ENCODE measurements at regions not wholly inside any gene's neighbourhood (a gene's known extent, or its start where the extent isn't known, plus 50 kb on each side); places are given as distances from the start of the nearest gene placed in this dataset.
A peak's percentile ranks its signal among the peaks of the same experiment; 100 is the strongest.

GRCh38 chrX:40852586-40852985 lies 117.2 kb upstream of the MED14 start:
- H3K27ac ChIP-seq = no peak overlapping the region
- no peak overlapping the region for H3K4me2 ChIP-seq
- no peak overlapping the region for H3K4me3 ChIP-seq
- no peak for ATAC-seq
- DNase-seq (ENCODE audit: low read depth in 1 of 2, low spot score in 1 of 2) = no peak
- no peak for FAIRE-seq
- CTCF ChIA-PET = interaction anchor here (0.5 to 1.0 kb wide), 3 partner anchors 27 to 263 kb away, joined by 3 to 4 read pairs (median 3); no protein-coding TSS in a partner anchor
- H3K9me3 ChIP-seq = no peaks in the 10 kb centered on the region
- H3K4me1 ChIP-seq = no peaks in the 10 kb centered on the region
- TF ChIP-seq CBX2 (IDR thresholded peaks at IDR 0.05; ENCODE audit: borderline replicate concordance, low read depth) (no peak), HDAC2 (IDR thresholded peaks at IDR 0.05) (no peak), EHF (CRISPR knock-in tag; IDR thresholded peaks at IDR 0.05) (no peak), FOXS1 (CRISPR knock-in tag; IDR thresholded peaks at IDR 0.05) (no peak)
- POLR2A ChIA-PET = no interaction called here

DNA sequence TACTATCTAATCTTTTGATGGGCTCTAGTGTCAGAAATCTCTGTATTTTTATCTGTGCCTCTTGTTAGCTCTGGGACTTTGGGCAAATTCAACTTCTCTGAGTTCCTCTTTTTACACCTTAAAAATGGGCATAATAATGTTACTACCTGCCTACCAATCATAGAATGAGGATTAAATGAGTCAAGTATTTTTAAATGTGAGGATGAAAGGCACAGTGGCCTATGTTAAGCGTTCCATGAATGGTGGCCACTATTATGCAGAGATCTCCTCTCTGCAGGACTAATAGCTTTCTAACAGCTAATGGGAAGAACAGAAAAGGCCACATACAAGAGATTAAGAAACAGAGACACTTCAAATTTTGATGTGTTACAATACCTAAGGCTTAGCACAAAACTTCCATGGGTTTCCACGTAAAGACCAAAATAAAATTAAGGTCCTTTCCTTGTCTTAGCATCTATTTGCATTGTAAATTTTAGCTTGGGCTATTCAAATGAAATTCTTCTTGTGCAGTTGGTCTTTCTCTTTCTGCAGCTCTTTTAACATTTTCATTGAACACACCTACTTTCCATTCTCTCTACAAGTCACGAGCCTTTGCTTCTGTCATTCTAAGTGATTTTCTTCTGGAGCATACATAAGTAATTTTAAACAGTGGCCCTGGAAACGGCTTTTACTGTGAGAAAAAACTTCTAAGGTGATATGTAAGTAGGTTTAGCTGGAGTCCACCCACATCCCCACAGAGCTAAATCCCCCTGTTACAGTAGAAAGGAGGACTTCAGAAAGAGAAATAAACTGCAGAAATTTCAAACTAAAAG lies 117.9 kb upstream of the MED14 start:
- H3K27ac ChIP-seq = no peak overlapping the region
- POLR2A ChIA-PET = no interaction called here
- no peaks in the 10 kb centered on the region for H3K9me3 ChIP-seq
- CTCF ChIA-PET = interaction anchor here (0.5 to 1.0 kb wide), 4 partner anchors 26 to 262 kb away, joined by 3 to 4 read pairs (median 3); no protein-coding TSS in a partner anchor
- TF ChIP-seq EHMT2 (IDR thresholded peaks at IDR 0.05; ENCODE audit: low read depth) (no peak), KDM1A (IDR thresholded peaks at IDR 0.05; ENCODE audit: low read depth) (no peak), EHF (CRISPR knock-in tag; IDR thresholded peaks at IDR 0.05) (no peak), FOSB (CRISPR knock-in tag; IDR thresholded peaks at IDR 0.05) (no peak), CBX2 (IDR thresholded peaks at IDR 0.05; ENCODE audit: borderline replicate concordance, low read depth) (no peak), ZC3H11A (IDR thresholded peaks at IDR 0.05) (no peak), CEBPB (IDR thresholded peaks at IDR 0.05) (no peak), RARB (CRISPR knock-in tag; IDR thresholded peaks at IDR 0.05) (no peak), MYC (IDR thresholded peaks at IDR 0.05; ENCODE audit: borderline replicate concordance, low read length) (no peak), EP300 (IDR thresholded peaks at IDR 0.05) (no peak), CTCF (IDR thresholded peaks at IDR 0.05) (no peak), RNF2 (IDR thresholded peaks at IDR 0.05; ENCODE audit: borderline replicate concordance, low read depth) (no peak), HEYL (CRISPR knock-in tag; IDR thresholded peaks at IDR 0.05) (no peak), JUNB (IDR thresholded peaks at IDR 0.05) (no peak), HOXB13 (CRISPR knock-in tag; IDR thresholded peaks at IDR 0.05; ENCODE audit: low read depth) (no peak), POLR2AphosphoS2 (conservative IDR thresholded peaks at IDR 0.05; ENCODE audit: low read length) (no peak), NPAS2 (CRISPR knock-in tag; IDR thresholded peaks at IDR 0.05; ENCODE audit: borderline replicate concordance) (no peak)
- TF ChIP-seq, protein P1, sequence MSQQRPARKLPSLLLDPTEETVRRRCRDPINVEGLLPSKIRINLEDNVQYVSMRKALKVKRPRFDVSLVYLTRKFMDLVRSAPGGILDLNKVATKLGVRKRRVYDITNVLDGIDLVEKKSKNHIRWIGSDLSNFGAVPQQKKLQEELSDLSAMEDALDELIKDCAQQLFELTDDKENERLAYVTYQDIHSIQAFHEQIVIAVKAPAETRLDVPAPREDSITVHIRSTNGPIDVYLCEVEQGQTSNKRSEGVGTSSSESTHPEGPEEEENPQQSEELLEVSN (IDR thresholded peaks at IDR 0.05; ENCODE audit: borderline replicate concordance, low read depth) = no peak
- DNase-seq (ENCODE audit: low read depth in 1 of 2, low spot score in 1 of 2) (no peak), ATAC-seq (no peak), FAIRE-seq (no peak)
- H3K4me2 ChIP-seq = no peak overlapping the region
- no peaks in the 10 kb centered on the region for H3K4me1 ChIP-seq
- H3K4me3 ChIP-seq = no peak overlapping the region
- WGBS (ENCODE audit: missing lambda C conversion rate) = 59% methylated on average over 4 of the region's 4 CpGs

DNA sequence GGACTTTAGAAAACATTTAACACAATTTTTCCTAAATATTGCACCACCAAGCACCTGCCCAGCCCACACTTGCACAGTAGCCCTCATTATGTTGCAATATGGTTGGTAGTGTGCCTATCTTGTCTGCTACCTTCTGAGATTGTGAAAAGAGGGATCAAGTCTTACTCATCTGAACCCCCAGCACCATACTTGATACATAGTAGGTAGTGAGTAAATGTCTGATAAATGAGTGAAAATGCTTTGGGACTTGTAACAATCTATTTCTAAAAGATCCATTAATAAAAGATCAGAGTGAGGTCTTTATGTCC lies 118.4 kb upstream of the MED14 start:
- POLR2A ChIA-PET = no interaction called here
- TF ChIP-seq, protein P2, sequence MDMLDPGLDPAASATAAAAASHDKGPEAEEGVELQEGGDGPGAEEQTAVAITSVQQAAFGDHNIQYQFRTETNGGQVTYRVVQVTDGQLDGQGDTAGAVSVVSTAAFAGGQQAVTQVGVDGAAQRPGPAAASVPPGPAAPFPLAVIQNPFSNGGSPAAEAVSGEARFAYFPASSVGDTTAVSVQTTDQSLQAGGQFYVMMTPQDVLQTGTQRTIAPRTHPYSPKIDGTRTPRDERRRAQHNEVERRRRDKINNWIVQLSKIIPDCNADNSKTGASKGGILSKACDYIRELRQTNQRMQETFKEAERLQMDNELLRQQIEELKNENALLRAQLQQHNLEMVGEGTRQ (IDR thresholded peaks at IDR 0.05) = no peak
- TF ChIP-seq FOSB (CRISPR knock-in tag; IDR thresholded peaks at IDR 0.05) (no peak), JUN (IDR thresholded peaks at IDR 0.05) (no peak), ZFP36 (IDR thresholded peaks at IDR 0.05; ENCODE audit: borderline replicate concordance, partially characterized antibody) (no peak), RFX5 (IDR thresholded peaks at IDR 0.05) (no peak), JUNB (IDR thresholded peaks at IDR 0.05) (no peak), MAFK (IDR thresholded peaks at IDR 0.05; ENCODE audit: partially characterized antibody) (no peak), TFCP2L1 (CRISPR knock-in tag; IDR thresholded peaks at IDR 0.05) (no peak), SREBF2 (IDR thresholded peaks at IDR 0.05) (no peak), EP300 (IDR thresholded peaks at IDR 0.05) (no peak)

More for the DNA sequence above, 118.4 kb upstream of the MED14 start:
- no peak overlapping the region for H3K4me3 ChIP-seq
- H3K4me1 ChIP-seq = no peaks in the 10 kb centered on the region
- H3K4me2 ChIP-seq = no peak overlapping the region
- no peaks in the 10 kb centered on the region for H3K9me3 ChIP-seq
- ATAC-seq = no peak
- no peak for DNase-seq (ENCODE audit: low read depth in 1 of 2, low spot score in 1 of 2)
- CTCF ChIA-PET = interaction anchor here (0.5 kb wide), 1 partner anchor 38 kb away, joined by 3 read pairs; no protein-coding TSS in a partner anchor
- no peak overlapping the region for H3K27ac ChIP-seq
- FAIRE-seq = peak; percentile 86

Measured in A549 (cell line).